K562 (cell line): ENCODE measurements at regions not wholly inside any gene's neighbourhood (a gene's known extent, or its start where the extent isn't known, plus 50 kb on each side); places are given as distances from the start of the nearest gene placed in this dataset.

Source experiments
- ATAC-seq: fragments of 200-7000 bp; cut with Tn5 transposase; 3 replicates; pipeline ENCODE4 v1.9.1; 2020; ENCODE audit warnings: moderate library complexity
- BruUV-seq: library from RNA; stranded (reverse); fragments of 400-500 nt; replicated peaks from 2 replicates; lab custom pipeline; 2021; lab: Mats Ljungman, UMichigan
- CTCF ChIA-PET: fragments of 300-600 bp; formaldehyde crosslinking; extraction: SDS; loops from one replicate; lab custom pipeline; 2021; ENCODE audit warnings: low intra/inter-chr PET ratio; lab: Yijun Ruan, JAX
- POLR2A ChIA-PET: fragments of 300-600, 350-650 bp; sonication (Branson Sonifier 250); formaldehyde crosslinking; extraction: SDS; loops from one replicate; lab custom pipeline; 2021; ENCODE audit warnings: antibody characterized with exemption, inconsistent platforms; lab: Yijun Ruan, JAX
- DNase-seq, 4 experiments: peaks; one replicate each; pipeline versions ENCODE4 v3.0.0 to v3.0.0-alpha.2; 2011 to 2018; ENCODE audit warnings: low spot score in 3 of 4, mixed read lengths in 3 of 4; ENCODE audit errors: extremely low read depth in 1 of 4
- FAIRE-seq: peaks from 2 replicates; lab custom pipeline; 2011; peaks lifted over from hg19 to GRCh38; lab: Jason Lieb, UNC
- H2AFZ ChIP-seq: 2 replicates; pipeline ENCODE4 v1.6.0; 2011; ENCODE audit warnings: low read depth, low read length, control low read depth, inconsistent platforms
- H3K27ac ChIP-seq: fragments of 200-600 bp; 3 replicates; pipeline ENCODE4 v1.8.0; 2011; ENCODE audit warnings: low read depth, mild to moderate bottlenecking, control low read depth, inconsistent platforms, low read length, moderate library complexity, mixed read lengths; ENCODE audit errors: extremely low read depth
- H3K27me3 ChIP-seq, 2 experiments: fragments of 300-600 bp in 1 of 2; 2 replicates in 1 of 2; 3 replicates in 1 of 2; pipeline versions ENCODE4 v1.6.0 to v1.8.0; 2011; ENCODE audit warnings: inconsistent platforms in 2 of 2, low read length in 2 of 2, mild to moderate bottlenecking in 1 of 2, mixed read lengths in 1 of 2, moderate library complexity in 1 of 2; ENCODE audit not compliant: control insufficient read depth in 2 of 2, insufficient read depth in 2 of 2
- H3K36me3 ChIP-seq: fragments of 300-600 bp; 3 replicates; pipeline ENCODE4 v1.8.0; 2011; ENCODE audit warnings: mild to moderate bottlenecking, low read length, inconsistent platforms; ENCODE audit not compliant: control insufficient read depth, insufficient read depth
- H3K4me1 ChIP-seq, 2 experiments: fragments of 200-600 bp in 1 of 2; replicated peaks in 1 of 2; 2 replicates in 1 of 2; 3 replicates in 1 of 2; pipeline versions ENCODE4 v1.5.1 to v1.8.0; 2011; ENCODE audit warnings: inconsistent platforms in 2 of 2, low read length in 2 of 2, mild to moderate bottlenecking in 1 of 2, mixed read lengths in 1 of 2, moderate library complexity in 1 of 2; ENCODE audit not compliant: control insufficient read depth in 2 of 2, insufficient read depth in 2 of 2
- H3K4me2 ChIP-seq: 2 replicates; pipeline ENCODE4 v1.6.1; 2011; ENCODE audit warnings: low read length, control low read depth, inconsistent platforms, mixed read lengths; ENCODE audit not compliant: insufficient read depth
- H3K4me3 ChIP-seq: fragments of 200-600 bp; sonication (generic), shearing (Covaris generic); 2 replicates; pipeline ENCODE4 v1.5.1; 2016; ENCODE audit warnings: control low read depth, inconsistent platforms
- H3K79me2 ChIP-seq: fragments of 200-600 bp; 3 replicates; pipeline ENCODE4 v1.8.0; 2011; ENCODE audit warnings: low read length, inconsistent platforms; ENCODE audit not compliant: control insufficient read depth, insufficient read depth
- H3K9ac ChIP-seq, 2 experiments: 2 replicates each; pipeline versions ENCODE4 v1.6.0 to v1.6.1; 2011; ENCODE audit warnings: low read depth in 2 of 2, low read length in 2 of 2, control low read depth in 1 of 2, inconsistent platforms in 1 of 2, mild to moderate bottlenecking in 1 of 2, mixed read lengths in 1 of 2; ENCODE audit not compliant: insufficient read depth in 1 of 2
- H3K9me1 ChIP-seq: one replicate; pipeline ENCODE4 v1.6.0; 2011; ENCODE audit warnings: inconsistent platforms, mild to moderate bottlenecking, low read length, moderate library complexity; ENCODE audit not compliant: control insufficient read depth, insufficient read depth
- H3K9me3 ChIP-seq: replicated peaks from 2 replicates; pipeline ENCODE4 v1.5.1; 2011; ENCODE audit warnings: low read depth, low read length, inconsistent platforms; ENCODE audit not compliant: control insufficient read depth, insufficient read depth
- H4K20me1 ChIP-seq: replicated peaks from 2 replicates; pipeline ENCODE4 v1.6.1; 2011; ENCODE audit warnings: low read length, inconsistent platforms, mixed read lengths; ENCODE audit not compliant: control insufficient read depth, insufficient read depth
- CHD2 ChIP-seq: IDR thresholded peaks from 2 replicates; pipeline ENCODE4 v1.6.1; 2011; ENCODE audit warnings: low read depth, low read length
- FOSL1 ChIP-seq: fragments of 200-800 bp; sonication (Bioruptor generic); conservative IDR thresholded peaks from 2 replicates; pipeline ENCODE4 v1.6.1; 2016; ENCODE audit warnings: missing genetic modification characterization, missing compliant biosample characterization
- JUNB ChIP-seq: fragments of 450-650 bp; formaldehyde crosslinking; conservative IDR thresholded peaks from 2 replicates; pipeline ENCODE4 v1.4.0; 2020; ENCODE audit warnings: mild to moderate bottlenecking
- NFRKB ChIP-seq: fragments of 450-650 bp; IDR thresholded peaks from 2 replicates; pipeline ENCODE4 v1.6.1; 2016; ENCODE audit warnings: low read depth
- ZNF445 ChIP-seq: fragments of 250-450 bp; sonication (Bioruptor Pico); IDR thresholded peaks from 2 replicates; pipeline ENCODE4 v1.4.0; 2020; ENCODE audit warnings: low read depth, mild to moderate bottlenecking, moderate library complexity
- WGBS: fragments of 100-300 bp; shearing (Covaris generic); methylation state at CpG from one replicate; pipeline ENCODE4 v1.1.6; 2016; ENCODE audit warnings: low coverage, mixed read lengths; ENCODE audit not compliant: insufficient coverage; ENCODE audit errors: missing lambda C conversion rate; 5-methylcytosine and 5-hydroxymethylcytosine counted together
- in situ Hi-C: fragments of 300-500 bp; cut with MboI; formaldehyde crosslinking; loops from 4 replicates; pipeline ENCODE4 v1.15.0; 2018; ENCODE audit warnings: inconsistent platforms, mixed read lengths
- intact Hi-C: fragments of 100-400 bp; cut with micrococcal nuclease; formaldehyde crosslinking; loops from 2 replicates; pipeline ENCODE4 v1.14.2; 2022
- TF ChIP-seq, protein P1 (sequence below): fragments of 450-650 bp; IDR thresholded peaks from 2 replicates; pipeline ENCODE4 v1.6.1; 2018; ENCODE audit warnings: mild to moderate bottlenecking, low read depth; ENCODE audit not compliant: partially characterized antibody
- TF ChIP-seq, protein P2 (sequence below): sonication (generic); formaldehyde crosslinking; IDR thresholded peaks from 2 replicates; pipeline ENCODE4 v1.8.0; 2022; ENCODE audit warnings: mild to moderate bottlenecking, missing genetic modification reagents

DNA sequence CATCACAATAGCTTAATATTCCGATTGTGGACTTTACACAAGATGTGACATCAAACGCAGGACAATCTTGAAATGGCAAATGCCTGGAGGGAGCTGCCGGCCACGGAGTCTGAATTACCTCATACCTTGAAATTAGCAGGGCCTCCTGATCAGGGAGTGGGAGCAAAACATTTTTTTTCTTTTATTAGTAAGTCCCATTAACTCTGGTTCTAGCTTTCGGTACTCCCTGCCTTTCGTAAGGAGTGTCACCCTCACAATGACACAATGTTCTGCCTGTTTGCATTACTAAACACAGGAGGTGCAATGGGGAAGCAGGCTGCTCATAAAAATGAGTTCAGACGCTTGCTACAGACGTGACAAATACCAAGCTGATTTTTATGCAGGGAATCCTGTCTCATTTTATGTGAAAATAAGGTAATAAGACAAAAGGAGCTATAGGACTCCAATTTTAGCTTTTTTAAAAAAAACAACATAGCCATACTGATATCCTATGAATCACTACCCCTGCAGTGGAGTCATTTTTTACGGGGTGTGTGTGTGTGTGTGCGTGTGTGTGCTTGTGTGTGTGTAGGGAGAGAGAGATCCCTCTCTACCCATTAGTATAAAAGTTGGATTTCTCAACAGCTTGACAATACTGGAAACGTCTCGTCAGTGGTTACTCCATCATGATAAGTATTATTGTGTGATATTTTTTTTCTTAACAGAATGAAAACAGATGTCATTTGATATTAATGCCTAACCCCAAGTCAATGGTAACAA lies 205.1 kb upstream of the RUNX1 start:
- TF ChIP-seq, protein P1, sequence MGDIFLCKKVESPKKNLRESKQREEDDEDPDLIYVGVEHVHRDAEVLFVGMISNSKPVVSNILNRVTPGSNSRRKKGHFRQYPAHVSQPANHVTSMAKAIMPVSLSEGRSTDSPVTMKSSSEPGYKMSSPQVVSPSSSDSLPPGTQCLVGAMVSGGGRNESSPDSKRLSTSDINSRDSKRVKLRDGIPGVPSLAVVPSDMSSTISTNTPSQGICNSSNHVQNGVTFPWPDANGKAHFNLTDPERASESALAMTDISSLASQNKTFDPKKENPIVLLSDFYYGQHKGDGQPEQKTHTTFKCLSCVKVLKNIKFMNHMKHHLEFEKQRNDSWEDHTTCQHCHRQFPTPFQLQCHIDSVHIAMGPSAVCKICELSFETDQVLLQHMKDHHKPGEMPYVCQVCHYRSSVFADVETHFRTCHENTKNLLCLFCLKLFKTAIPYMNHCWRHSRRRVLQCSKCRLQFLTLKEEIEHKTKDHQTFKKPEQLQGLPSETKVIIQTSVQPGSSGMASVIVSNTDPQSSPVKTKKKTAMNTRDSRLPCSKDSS = no peak
- TF ChIP-seq NFRKB (no peak), JUNB (CRISPR knock-in tag) (no peak), CHD2 (no peak), ZNF445 (CRISPR knock-in tag) (no peak), FOSL1 (tag) (peak; percentile 33; the same call in 1 of the 2 replicates)
- TF ChIP-seq, protein P2, sequence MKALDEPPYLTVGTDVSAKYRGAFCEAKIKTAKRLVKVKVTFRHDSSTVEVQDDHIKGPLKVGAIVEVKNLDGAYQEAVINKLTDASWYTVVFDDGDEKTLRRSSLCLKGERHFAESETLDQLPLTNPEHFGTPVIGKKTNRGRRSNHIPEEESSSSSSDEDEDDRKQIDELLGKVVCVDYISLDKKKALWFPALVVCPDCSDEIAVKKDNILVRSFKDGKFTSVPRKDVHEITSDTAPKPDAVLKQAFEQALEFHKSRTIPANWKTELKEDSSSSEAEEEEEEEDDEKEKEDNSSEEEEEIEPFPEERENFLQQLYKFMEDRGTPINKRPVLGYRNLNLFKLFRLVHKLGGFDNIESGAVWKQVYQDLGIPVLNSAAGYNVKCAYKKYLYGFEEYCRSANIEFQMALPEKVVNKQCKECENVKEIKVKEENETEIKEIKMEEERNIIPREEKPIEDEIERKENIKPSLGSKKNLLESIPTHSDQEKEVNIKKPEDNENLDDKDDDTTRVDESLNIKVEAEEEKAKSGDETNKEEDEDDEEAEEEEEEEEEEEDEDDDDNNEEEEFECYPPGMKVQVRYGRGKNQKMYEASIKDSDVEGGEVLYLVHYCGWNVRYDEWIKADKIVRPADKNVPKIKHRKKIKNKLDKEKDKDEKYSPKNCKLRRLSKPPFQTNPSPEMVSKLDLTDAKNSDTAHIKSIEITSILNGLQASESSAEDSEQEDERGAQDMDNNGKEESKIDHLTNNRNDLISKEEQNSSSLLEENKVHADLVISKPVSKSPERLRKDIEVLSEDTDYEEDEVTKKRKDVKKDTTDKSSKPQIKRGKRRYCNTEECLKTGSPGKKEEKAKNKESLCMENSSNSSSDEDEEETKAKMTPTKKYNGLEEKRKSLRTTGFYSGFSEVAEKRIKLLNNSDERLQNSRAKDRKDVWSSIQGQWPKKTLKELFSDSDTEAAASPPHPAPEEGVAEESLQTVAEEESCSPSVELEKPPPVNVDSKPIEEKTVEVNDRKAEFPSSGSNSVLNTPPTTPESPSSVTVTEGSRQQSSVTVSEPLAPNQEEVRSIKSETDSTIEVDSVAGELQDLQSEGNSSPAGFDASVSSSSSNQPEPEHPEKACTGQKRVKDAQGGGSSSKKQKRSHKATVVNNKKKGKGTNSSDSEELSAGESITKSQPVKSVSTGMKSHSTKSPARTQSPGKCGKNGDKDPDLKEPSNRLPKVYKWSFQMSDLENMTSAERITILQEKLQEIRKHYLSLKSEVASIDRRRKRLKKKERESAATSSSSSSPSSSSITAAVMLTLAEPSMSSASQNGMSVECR = no peak
- Histone ChIP-seq H4K20me1 (no peaks in the 10 kb centered on the region), H3K36me3 (no peaks in the 10 kb centered on the region), H3K9me3 (0 out of 2 replicates have a peak, but pooled peaks cover 2% of the 10 kb centered on the region), H3K4me2 (no peak overlapping the region), H3K27ac (no peak overlapping the region), H2AFZ (peak overlapping the region; percentile 56; the same call in 1 of the 2 replicates), H3K9me1 (no peaks in the 10 kb centered on the region), H3K79me2 (no peaks in the 10 kb centered on the region), H3K9ac (no peak overlapping the region), H3K4me1 (peaks cover 0 to 12% of the 10 kb centered on the region in 2 experiments; a peak in 3 of 5 replicates), H3K27me3 (no peaks in the 10 kb centered on the region), H3K4me3 (no peak overlapping the region)
- BruUV-seq = no TSS peak
- no peak for ATAC-seq
- ChIA-PET CTCF (no interaction called here), POLR2A (interaction anchor here (0.6 to 1.3 kb wide), 5 partner anchors 8 to 550 kb away, joined by 3 to 5 read pairs (median 3); no protein-coding TSS in a partner anchor)
- WGBS = 28% methylated on average over 12 of the region's 12 CpGs
- in situ Hi-C loops (no loop called here), intact Hi-C loops (no loop called here)
- no peak for FAIRE-seq
- no peak for DNase-seq
